Bronchial epithelial cell (primary cell): ENCODE measurements at regions not wholly inside any gene's neighbourhood (a gene's known extent, or its start where the extent isn't known, plus 50 kb on each side); places are given as distances from the start of the nearest gene placed in this dataset.

Experiments used
- DNase-seq: peaks from one replicate; pipeline ENCODE4 v3.0.0-alpha.2; 2010; ENCODE audit warnings: low read depth
- FAIRE-seq: peaks from 2 replicates; lab custom pipeline; 2011; peaks lifted over from hg19 to GRCh38; lab: Jason Lieb, UNC
- H3K27me3 ChIP-seq: 2 replicates; pipeline ENCODE4 v1.5.1; 2011; ENCODE audit warnings: low read length; ENCODE audit not compliant: control insufficient read depth, insufficient read depth
- H3K36me3 ChIP-seq: 2 replicates; pipeline ENCODE4 v1.5.1; 2011; ENCODE audit warnings: low read length; ENCODE audit not compliant: control insufficient read depth, insufficient read depth
- H3K4me3 ChIP-seq: 2 replicates; pipeline ENCODE4 v1.5.1; 2011; ENCODE audit warnings: mild to moderate bottlenecking, low read depth, low read length, control low read depth
- TF ChIP-seq, protein P1 (sequence below): IDR thresholded peaks from 2 replicates; pipeline ENCODE4 v1.5.1; 2011; ENCODE audit warnings: mild to moderate bottlenecking, moderate library complexity, low read length, control low read depth, inconsistent platforms; ENCODE audit not compliant: insufficient read depth, severe bottlenecking

DNA sequence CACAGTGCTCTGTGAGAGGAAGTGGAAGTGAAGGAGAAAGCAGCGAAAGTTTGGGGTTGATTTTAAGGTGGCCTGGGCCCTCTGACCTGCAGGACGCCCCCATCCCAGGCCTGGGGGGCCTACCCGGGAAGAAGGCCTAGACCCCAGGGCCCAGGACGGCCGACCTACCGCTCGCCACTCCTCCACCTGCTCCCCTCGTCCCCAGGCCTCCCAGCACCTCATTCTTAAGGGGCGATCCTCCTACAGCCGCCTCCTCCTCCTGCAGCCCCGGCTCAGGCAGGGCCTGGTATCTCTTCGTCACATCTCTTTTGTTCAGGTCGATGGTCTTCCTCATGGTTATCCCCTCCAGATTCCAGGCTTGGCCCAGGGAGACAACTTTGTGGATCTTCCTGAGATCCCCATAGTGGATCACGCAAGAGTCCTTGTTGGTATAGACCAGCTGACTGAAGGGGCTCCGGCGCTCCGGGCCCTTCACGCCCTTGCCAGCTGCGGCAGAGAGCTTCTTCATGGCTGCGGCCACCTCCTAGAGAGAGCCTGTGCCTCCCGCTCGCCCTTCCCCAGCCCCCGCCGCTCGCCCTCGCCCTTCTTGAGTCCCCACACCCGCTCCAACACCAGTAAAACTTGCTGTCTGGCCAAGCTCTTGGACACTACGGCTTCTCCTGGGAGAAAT lies 117.5 kb downstream of the OR13A1 start:
- no peak for FAIRE-seq
- no peaks in the 10 kb centered on the region for H3K36me3 ChIP-seq
- H3K27me3 ChIP-seq = no peaks in the 10 kb centered on the region
- DNase-seq = no peak
- no peak overlapping the region for H3K4me3 ChIP-seq
- TF ChIP-seq, protein P1, sequence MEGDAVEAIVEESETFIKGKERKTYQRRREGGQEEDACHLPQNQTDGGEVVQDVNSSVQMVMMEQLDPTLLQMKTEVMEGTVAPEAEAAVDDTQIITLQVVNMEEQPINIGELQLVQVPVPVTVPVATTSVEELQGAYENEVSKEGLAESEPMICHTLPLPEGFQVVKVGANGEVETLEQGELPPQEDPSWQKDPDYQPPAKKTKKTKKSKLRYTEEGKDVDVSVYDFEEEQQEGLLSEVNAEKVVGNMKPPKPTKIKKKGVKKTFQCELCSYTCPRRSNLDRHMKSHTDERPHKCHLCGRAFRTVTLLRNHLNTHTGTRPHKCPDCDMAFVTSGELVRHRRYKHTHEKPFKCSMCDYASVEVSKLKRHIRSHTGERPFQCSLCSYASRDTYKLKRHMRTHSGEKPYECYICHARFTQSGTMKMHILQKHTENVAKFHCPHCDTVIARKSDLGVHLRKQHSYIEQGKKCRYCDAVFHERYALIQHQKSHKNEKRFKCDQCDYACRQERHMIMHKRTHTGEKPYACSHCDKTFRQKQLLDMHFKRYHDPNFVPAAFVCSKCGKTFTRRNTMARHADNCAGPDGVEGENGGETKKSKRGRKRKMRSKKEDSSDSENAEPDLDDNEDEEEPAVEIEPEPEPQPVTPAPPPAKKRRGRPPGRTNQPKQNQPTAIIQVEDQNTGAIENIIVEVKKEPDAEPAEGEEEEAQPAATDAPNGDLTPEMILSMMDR = no peak

DNA sequence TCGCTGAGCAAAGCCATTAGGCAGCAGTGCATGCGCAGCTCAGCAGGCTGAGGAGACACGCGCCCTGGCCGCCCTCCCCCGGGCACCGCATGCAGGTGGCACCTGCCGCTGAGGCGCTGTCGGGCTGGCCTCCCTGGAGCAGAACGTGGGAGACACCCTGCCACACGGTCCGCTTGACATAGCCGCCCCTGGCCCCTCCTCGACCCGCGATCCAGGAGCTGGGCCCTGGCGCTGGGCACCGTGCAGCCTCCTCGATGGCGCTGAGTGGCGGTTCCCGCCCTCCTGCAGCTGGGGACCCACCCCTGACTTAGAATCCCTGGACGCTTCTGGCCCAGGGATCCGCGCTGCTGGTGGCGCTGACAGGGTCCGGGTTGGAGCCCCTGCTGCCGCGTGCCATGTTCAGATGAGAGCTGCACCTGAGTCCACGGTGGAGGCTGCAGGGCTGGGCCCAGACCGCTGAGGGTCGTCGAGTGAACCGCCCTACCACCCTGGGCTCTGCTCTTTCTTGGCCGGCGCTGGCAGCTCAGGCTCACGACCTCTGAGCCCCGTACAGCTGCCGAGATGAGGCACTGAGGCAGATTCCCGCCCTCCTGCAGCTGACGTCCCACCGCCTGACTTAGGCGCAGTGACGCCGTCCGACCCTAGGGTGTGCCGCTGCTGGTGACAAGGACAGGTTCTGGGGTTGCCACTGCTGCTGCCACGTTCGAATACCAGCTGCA lies 116.8 kb downstream of the OR13A1 start:
- H3K27me3 ChIP-seq = no peaks in the 10 kb centered on the region
- FAIRE-seq = no peak
- no peak for DNase-seq
- TF ChIP-seq, protein P1 = no peak
- no peaks in the 10 kb centered on the region for H3K36me3 ChIP-seq
- no peak overlapping the region for H3K4me3 ChIP-seq

DNA sequence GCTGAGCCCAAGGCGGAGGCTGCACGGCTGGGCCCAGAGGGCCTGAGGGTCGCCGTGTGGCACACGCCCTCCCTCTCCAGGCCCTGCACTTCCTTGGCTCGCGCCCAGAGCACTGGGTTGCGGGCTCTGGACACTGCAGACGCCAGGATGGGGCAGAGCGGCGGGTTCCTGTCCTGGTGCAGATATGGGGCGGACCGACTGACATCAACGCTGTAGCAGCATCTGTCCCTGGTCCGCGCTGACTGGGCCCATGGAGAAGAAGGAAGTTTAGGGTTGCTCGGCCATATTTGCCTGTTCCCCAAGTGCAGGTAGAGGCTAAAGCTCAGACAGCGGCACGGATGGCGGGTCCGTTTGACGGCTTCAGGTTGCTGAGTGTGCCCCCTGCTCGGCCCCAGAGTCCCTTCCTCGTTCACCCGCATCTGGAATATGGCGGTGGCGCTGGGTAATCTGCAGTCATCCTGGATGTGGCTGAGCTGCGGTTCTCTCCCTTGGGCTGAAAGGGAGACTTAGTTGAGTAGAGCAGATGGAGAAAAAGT lies 116.1 kb downstream of the OR13A1 start:
- no peak for FAIRE-seq

DNA sequence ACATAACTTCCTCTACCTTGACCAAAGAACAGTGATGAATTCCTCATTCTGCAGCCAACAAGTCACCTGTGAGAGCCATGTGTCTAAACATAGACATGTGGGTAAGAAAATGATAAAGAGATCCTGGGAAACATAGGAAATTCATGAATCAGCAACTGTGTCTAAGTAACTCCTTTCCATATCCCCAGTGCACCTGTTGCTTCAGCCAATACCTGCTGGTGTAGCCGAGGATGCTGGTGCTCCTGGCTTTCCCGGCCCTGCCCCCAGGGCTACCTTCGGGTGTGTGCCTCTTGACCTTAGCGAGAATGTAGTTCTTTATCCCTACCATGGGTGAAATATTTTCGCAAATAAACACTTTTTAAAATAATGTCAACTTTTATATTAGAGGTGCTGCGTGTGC lies 114.1 kb downstream of the OR13A1 start:
- no peak for FAIRE-seq
- DNase-seq = no peak

More for the DNA sequence above, 116.1 kb downstream of the OR13A1 start:
- DNase-seq = no peak
- Histone ChIP-seq H3K27me3 (no peaks in the 10 kb centered on the region), H3K36me3 (no peaks in the 10 kb centered on the region), H3K4me3 (no peak overlapping the region)
- TF ChIP-seq, protein P1 = no peak

DNA sequence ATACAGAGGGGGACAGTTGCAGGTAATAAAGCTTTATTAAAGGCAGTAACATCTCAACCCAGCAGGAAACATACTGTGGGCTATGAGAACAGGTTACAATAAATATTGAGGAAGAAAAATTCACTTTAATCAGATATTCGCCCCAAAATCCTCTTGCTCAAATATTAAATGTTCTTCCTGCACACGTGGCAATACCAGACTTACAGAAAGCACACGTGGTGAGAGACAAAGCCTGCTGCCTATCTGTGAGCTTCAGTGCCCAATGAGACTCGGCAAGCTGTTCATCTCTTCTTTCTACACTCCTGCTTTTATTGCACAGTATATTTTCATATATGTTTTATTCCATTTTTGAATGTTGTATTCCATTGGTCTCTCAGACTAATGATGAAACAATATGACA lies 113.2 kb downstream of the OR13A1 start:
- TF ChIP-seq, protein P1 = no peak
- FAIRE-seq (no peak), DNase-seq (no peak)
- Histone ChIP-seq H3K27me3 (no peaks in the 10 kb centered on the region), H3K4me3 (no peak overlapping the region), H3K36me3 (no peaks in the 10 kb centered on the region)

More for the DNA sequence above, 114.1 kb downstream of the OR13A1 start:
- TF ChIP-seq, protein P1 = no peak
- Histone ChIP-seq H3K27me3 (no peaks in the 10 kb centered on the region), H3K4me3 (no peak overlapping the region), H3K36me3 (no peaks in the 10 kb centered on the region)
